A673 (cell line): ENCODE measurements at regions not wholly inside any gene's neighbourhood (a gene's known extent, or its start where the extent isn't known, plus 50 kb on each side); places are given as distances from the start of the nearest gene placed in this dataset.

Experiments
- EZH2 ChIP-seq: fragments of 200-600 bp; sonication (generic); IDR thresholded peaks from 2 replicates; pipeline ENCODE4 v1.6.1; 2017; ENCODE audit warnings: borderline replicate concordance, low read depth, mild to moderate bottlenecking, mixed read lengths, antibody characterized with exemption, low read length; ENCODE audit not compliant: poor library complexity, severe bottlenecking
- TF ChIP-seq, protein P1 (sequence below): fragments of 300-800, 200-600 bp; sonication (generic); conservative IDR thresholded peaks from 2 replicates; pipeline ENCODE4 v1.5.1; 2017; ENCODE audit warnings: low read depth, mild to moderate bottlenecking, antibody characterized with exemption, low read length, moderate library complexity, mixed read lengths

DNA sequence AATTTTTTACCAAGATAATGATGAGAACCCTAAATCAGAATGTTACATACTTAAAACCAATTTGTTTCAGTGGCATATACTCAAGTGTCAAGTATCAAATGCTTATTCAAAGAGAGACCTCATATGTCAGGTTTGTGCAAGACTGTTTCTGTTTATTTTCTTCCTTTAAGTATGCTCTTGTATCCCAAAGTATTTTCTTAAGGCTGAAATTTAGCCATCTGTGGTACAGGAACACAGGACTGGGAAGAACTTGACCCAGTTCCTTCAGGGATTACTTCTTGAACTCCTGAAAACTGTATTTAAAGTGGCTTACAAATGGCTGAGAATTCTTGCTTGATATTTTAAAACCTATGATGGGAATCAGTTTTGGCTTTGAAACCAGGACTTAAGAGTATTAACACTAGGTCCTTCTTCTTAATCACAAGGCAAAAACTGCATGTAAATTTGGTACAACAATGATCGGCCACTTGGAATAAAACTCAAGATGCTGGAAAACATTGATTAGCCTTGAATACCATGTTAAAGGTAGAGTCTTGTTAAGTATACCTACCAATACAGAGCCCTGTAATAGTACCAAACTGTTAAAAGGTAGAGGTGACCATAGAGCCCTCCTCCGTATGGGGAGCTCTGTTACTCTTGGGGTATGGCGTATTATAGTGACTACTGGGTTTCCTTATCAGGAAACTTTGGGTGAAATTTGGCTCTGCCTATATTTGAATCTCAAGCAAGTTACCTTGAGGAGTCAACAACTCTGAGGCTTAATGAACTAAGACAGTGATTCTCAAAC is 95.9 kb downstream of the BLID start:
- TF ChIP-seq EZH2 = no peak
- TF ChIP-seq, protein P1, sequence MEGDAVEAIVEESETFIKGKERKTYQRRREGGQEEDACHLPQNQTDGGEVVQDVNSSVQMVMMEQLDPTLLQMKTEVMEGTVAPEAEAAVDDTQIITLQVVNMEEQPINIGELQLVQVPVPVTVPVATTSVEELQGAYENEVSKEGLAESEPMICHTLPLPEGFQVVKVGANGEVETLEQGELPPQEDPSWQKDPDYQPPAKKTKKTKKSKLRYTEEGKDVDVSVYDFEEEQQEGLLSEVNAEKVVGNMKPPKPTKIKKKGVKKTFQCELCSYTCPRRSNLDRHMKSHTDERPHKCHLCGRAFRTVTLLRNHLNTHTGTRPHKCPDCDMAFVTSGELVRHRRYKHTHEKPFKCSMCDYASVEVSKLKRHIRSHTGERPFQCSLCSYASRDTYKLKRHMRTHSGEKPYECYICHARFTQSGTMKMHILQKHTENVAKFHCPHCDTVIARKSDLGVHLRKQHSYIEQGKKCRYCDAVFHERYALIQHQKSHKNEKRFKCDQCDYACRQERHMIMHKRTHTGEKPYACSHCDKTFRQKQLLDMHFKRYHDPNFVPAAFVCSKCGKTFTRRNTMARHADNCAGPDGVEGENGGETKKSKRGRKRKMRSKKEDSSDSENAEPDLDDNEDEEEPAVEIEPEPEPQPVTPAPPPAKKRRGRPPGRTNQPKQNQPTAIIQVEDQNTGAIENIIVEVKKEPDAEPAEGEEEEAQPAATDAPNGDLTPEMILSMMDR = no peak
